WTC11 (cell line): ENCODE measurements at regions not wholly inside any gene's neighbourhood (a gene's known extent, or its start where the extent isn't known, plus 50 kb on each side); places are given as distances from the start of the nearest gene placed in this dataset.

Experiments
- ATAC-seq: fragments of 200-7000 bp; cut with Tn5 transposase; 2 replicates; pipeline ENCODE4 v1.10.0; 2021; ENCODE audit warnings: mild to moderate bottlenecking, moderate library complexity
- CTCF ChIA-PET: fragments of 300-600 bp; sonication (Branson Sonifier 250); formaldehyde crosslinking; loops from one replicate; lab custom pipeline; 2021; ENCODE audit warnings: antibody characterized with exemption; lab: Charles Lee
- POLR2A ChIA-PET: fragments of 350-600 bp; sonication (Branson Sonifier 250); formaldehyde crosslinking; loops from one replicate; lab custom pipeline; 2021; ENCODE audit warnings: antibody characterized with exemption; lab: Charles Lee
- DNase-seq: peaks from one replicate; pipeline ENCODE4 v3.0.0; 2021; ENCODE audit warnings: low spot score
- H3K27ac Mint-ChIP-seq: 2 replicates; pipeline ENCODE4 v1.8.0; 2021; ENCODE audit warnings: mixed read lengths
- H3K27me3 Mint-ChIP-seq: 2 replicates; pipeline ENCODE4 v1.8.0; 2021; ENCODE audit warnings: low read depth, mild to moderate bottlenecking, moderate library complexity, mixed read lengths
- H3K36me3 Mint-ChIP-seq: 2 replicates; pipeline ENCODE4 v1.8.0; 2021; ENCODE audit warnings: mixed read lengths
- H3K4me1 Mint-ChIP-seq: 2 replicates; pipeline ENCODE4 v1.8.0; 2022; ENCODE audit warnings: mixed read lengths
- H3K4me3 Mint-ChIP-seq: 2 replicates; pipeline ENCODE4 v1.8.0; 2021; ENCODE audit warnings: mild to moderate bottlenecking, moderate library complexity, mixed read lengths
- H3K9me3 Mint-ChIP-seq: 2 replicates; pipeline ENCODE4 v1.8.0; 2021; ENCODE audit warnings: mixed read lengths
- AFF4 ChIP-seq: sonication (generic); formaldehyde crosslinking; IDR thresholded peaks from 2 replicates; pipeline ENCODE4 v1.8.1; 2023; ENCODE audit warnings: mild to moderate bottlenecking, missing genetic modification reagents, borderline replicate concordance
- ATF6 ChIP-seq: sonication (generic); formaldehyde crosslinking; IDR thresholded peaks from 2 replicates; pipeline ENCODE4 v1.8.1; 2023; ENCODE audit warnings: mild to moderate bottlenecking, missing genetic modification reagents
- CREB1 ChIP-seq: sonication (generic); formaldehyde crosslinking; IDR thresholded peaks from 2 replicates; pipeline ENCODE4 v1.8.0; 2023; ENCODE audit warnings: mild to moderate bottlenecking, missing genetic modification reagents
- FOXP4 ChIP-seq: sonication (generic); formaldehyde crosslinking; IDR thresholded peaks from 2 replicates; pipeline ENCODE4 v1.8.0; 2022; ENCODE audit warnings: mild to moderate bottlenecking, missing genetic modification reagents
- GRHL2 ChIP-seq: fragments of 250-450 bp; sonication (Bioruptor Pico); IDR thresholded peaks from 2 replicates; pipeline ENCODE4 v1.8.0; 2022; ENCODE audit warnings: mild to moderate bottlenecking, moderate library complexity; ENCODE audit not compliant: insufficient replicate concordance, severe bottlenecking
- MXD4 ChIP-seq: fragments of 250-450 bp; sonication (Bioruptor Pico); IDR thresholded peaks from 2 replicates; pipeline ENCODE4 v1.8.0; 2021; ENCODE audit warnings: mild to moderate bottlenecking, moderate library complexity, borderline replicate concordance
- NR1H2 ChIP-seq: sonication (generic); formaldehyde crosslinking; IDR thresholded peaks from 2 replicates; pipeline ENCODE4 v1.9.0; 2021; ENCODE audit warnings: mild to moderate bottlenecking, moderate library complexity, missing genetic modification reagents
- SOX15 ChIP-seq: fragments of 250-450 bp; sonication (Bioruptor Pico); IDR thresholded peaks from 2 replicates; pipeline ENCODE4 v1.9.0; 2021; ENCODE audit warnings: mild to moderate bottlenecking
- TP53 ChIP-seq: sonication (generic); formaldehyde crosslinking; IDR thresholded peaks from 2 replicates; pipeline ENCODE4 v1.8.1; 2023; ENCODE audit warnings: mild to moderate bottlenecking, missing genetic modification reagents
- USF2 ChIP-seq: sonication (generic); formaldehyde crosslinking; IDR thresholded peaks from 2 replicates; pipeline ENCODE4 v1.8.1; 2023; ENCODE audit warnings: mild to moderate bottlenecking, missing genetic modification reagents, moderate library complexity
- ZNF138 ChIP-seq: sonication (generic); formaldehyde crosslinking; conservative IDR thresholded peaks from 2 replicates; pipeline ENCODE4 v1.8.1; 2022; ENCODE audit warnings: mild to moderate bottlenecking, moderate library complexity, missing genetic modification reagents
- ZNF219 ChIP-seq: sonication (generic); formaldehyde crosslinking; IDR thresholded peaks from 2 replicates; pipeline ENCODE4 v1.8.0; 2023; ENCODE audit warnings: missing genetic modification reagents, mild to moderate bottlenecking, borderline replicate concordance
- ZNF263 ChIP-seq: sonication (generic); formaldehyde crosslinking; IDR thresholded peaks from 2 replicates; pipeline ENCODE4 v1.8.1; 2022; ENCODE audit warnings: low read depth, mild to moderate bottlenecking, moderate library complexity, missing genetic modification reagents
- ZNF671 ChIP-seq: fragments of 250-450 bp; sonication (Bioruptor Pico); IDR thresholded peaks from 2 replicates; pipeline ENCODE4 v1.8.0; 2021; ENCODE audit warnings: mild to moderate bottlenecking
- TF ChIP-seq, protein P1 (sequence below): sonication (generic); formaldehyde crosslinking; IDR thresholded peaks from 2 replicates; pipeline ENCODE4 v1.8.1; 2022; ENCODE audit warnings: missing genetic modification reagents, borderline replicate concordance
- TF ChIP-seq, protein P2 (sequence below): sonication (generic); formaldehyde crosslinking; IDR thresholded peaks from 2 replicates; pipeline ENCODE4 v1.8.1; 2023; ENCODE audit warnings: mild to moderate bottlenecking, missing genetic modification reagents

- Mint-ChIP-seq H3K9me3 (peaks cover 11% of the 10 kb centered on the region), H3K4me1 (no peaks in the 10 kb centered on the region), H3K27me3 (no peaks in the 10 kb centered on the region), H3K4me3 (no peak overlapping the region), H3K36me3 (no peaks in the 10 kb centered on the region), H3K27ac (no peak overlapping the region)
- TF ChIP-seq CREB1 (CRISPR knock-in tag) = no peak
- TF ChIP-seq MXD4 (CRISPR knock-in tag) = no peak
- no peak for TF ChIP-seq FOXP4 (CRISPR knock-in tag)
- TF ChIP-seq, protein P1, sequence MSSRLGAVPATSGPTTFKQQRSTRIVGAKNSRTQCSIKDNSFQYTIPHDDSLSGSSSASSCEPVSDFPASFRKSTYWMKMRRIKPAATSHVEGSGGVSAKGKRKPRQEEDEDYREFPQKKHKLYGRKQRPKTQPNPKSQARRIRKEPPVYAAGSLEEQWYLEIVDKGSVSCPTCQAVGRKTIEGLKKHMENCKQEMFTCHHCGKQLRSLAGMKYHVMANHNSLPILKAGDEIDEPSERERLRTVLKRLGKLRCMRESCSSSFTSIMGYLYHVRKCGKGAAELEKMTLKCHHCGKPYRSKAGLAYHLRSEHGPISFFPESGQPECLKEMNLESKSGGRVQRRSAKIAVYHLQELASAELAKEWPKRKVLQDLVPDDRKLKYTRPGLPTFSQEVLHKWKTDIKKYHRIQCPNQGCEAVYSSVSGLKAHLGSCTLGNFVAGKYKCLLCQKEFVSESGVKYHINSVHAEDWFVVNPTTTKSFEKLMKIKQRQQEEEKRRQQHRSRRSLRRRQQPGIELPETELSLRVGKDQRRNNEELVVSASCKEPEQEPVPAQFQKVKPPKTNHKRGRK (CRISPR knock-in tag) = no peak
- TF ChIP-seq SOX15 (CRISPR knock-in tag) = no peak
- no peak for TF ChIP-seq TP53 (CRISPR knock-in tag)
- no peak for TF ChIP-seq ATF6 (CRISPR knock-in tag)
- no peak for TF ChIP-seq GRHL2 (CRISPR knock-in tag)
- no peak for TF ChIP-seq ZNF138
- no peak for TF ChIP-seq ZNF671 (CRISPR knock-in tag)
- no peak for TF ChIP-seq NR1H2 (CRISPR knock-in tag)
- ChIA-PET CTCF (no interaction called here), POLR2A (no interaction called here)
- DNase-seq (no peak), ATAC-seq (no peak)
Measured at GRCh38 chr6:100322886-100323285, 141.8 kb downstream of the SIM1 start.

DNA sequence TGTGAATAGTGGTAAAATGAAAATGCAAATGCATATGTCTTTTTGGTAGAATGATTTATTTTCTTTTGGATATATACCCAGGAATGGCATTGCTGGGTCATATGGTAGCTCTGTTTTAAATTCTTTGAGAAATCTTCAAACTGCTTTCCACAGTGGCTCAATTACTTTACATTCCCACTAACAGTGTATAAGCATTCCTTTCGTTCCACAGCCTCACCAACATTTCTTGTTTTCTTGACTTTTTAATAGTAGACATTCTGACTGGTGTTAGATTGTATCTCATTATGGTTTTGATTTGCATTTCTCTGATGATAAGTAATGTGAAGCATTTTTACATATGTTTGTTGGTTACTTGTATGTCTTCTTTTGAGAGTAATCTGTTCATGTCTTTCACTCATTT is 144.0 kb downstream of the SIM1 start:
- CTCF ChIA-PET = interaction anchor here (1.0 kb wide), 1 partner anchor 204 kb away, joined by 3 read pairs; no protein-coding TSS in a partner anchor
- TF ChIP-seq ATF6 (CRISPR knock-in tag) = no peak
- TF ChIP-seq SOX15 (CRISPR knock-in tag) = no peak
- no peak for TF ChIP-seq ZNF263 (CRISPR knock-in tag)
- no peak for TF ChIP-seq ZNF219 (CRISPR knock-in tag)
- no peak for TF ChIP-seq FOXP4 (CRISPR knock-in tag)
- no peak for TF ChIP-seq USF2 (CRISPR knock-in tag)
- TF ChIP-seq, protein P2, sequence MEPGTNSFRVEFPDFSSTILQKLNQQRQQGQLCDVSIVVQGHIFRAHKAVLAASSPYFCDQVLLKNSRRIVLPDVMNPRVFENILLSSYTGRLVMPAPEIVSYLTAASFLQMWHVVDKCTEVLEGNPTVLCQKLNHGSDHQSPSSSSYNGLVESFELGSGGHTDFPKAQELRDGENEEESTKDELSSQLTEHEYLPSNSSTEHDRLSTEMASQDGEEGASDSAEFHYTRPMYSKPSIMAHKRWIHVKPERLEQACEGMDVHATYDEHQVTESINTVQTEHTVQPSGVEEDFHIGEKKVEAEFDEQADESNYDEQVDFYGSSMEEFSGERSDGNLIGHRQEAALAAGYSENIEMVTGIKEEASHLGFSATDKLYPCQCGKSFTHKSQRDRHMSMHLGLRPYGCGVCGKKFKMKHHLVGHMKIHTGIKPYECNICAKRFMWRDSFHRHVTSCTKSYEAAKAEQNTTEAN = no peak
- no peak for TF ChIP-seq AFF4 (CRISPR knock-in tag)

More for the DNA sequence above, 144.0 kb downstream of the SIM1 start:
- Mint-ChIP-seq H3K27me3 (no peaks in the 10 kb centered on the region), H3K36me3 (no peaks in the 10 kb centered on the region), H3K27ac (no peak overlapping the region), H3K4me1 (no peaks in the 10 kb centered on the region), H3K4me3 (no peak overlapping the region), H3K9me3 (peaks cover 11% of the 10 kb centered on the region)
- no peak for ATAC-seq
- POLR2A ChIA-PET = no interaction called here
- no peak for DNase-seq
